Hematopoietic multipotent progenitor cell treated with erythropoietin and hydrocortisone succinate and interleukin-3 and kit ligand, for 8 days (in vitro differentiated cells): ENCODE measurements at regions not wholly inside any gene's neighbourhood (a gene's known extent, or its start where the extent isn't known, plus 50 kb on each side); places are given as distances from the start of the nearest gene placed in this dataset.
A peak's percentile ranks its signal among the peaks of the same experiment; 100 is the strongest.
"Not testable (repeated sequence)": the region's sequence is repeated elsewhere in the genome, so short reads cannot be mapped to it uniquely, and the experiment has no call there.

Experiments
- DNase-seq: peaks from one replicate; pipeline ENCODE4 v3.0.0-alpha.2; 2015

- DNase-seq = no peak
Observed at GRCh38 chr2:103396152-103396551, 634.3 kb downstream of the TMEM182 start.

- peak; percentile 3 for DNase-seq
Observed at GRCh38 chr2:103401621-103402020, 639.8 kb downstream of the TMEM182 start.

GRCh38 chr2:103402336-103402735 is 640.5 kb downstream of the TMEM182 start:
- no peak for DNase-seq

- no peak for DNase-seq
Observed at GRCh38 chr2:103402944-103403343, 641.1 kb downstream of the TMEM182 start.

GRCh38 chr2:103403388-103403787 is 641.6 kb downstream of the TMEM182 start:
- DNase-seq = not testable (repeated sequence)

- DNase-seq = no peak
Observed at GRCh38 chr2:103410221-103410620, 648.4 kb downstream of the TMEM182 start.

- DNase-seq = no peak
Observed at GRCh38 chr2:103419506-103419905, 657.7 kb downstream of the TMEM182 start.

GRCh38 chr2:103423100-103423499 is 661.3 kb downstream of the TMEM182 start:
- no peak for DNase-seq

- DNase-seq = no peak
Observed at GRCh38 chr2:103427567-103427966, 665.7 kb downstream of the TMEM182 start.

- DNase-seq = no peak
Observed at GRCh38 chr2:103430191-103430590, 668.4 kb downstream of the TMEM182 start.

- no peak for DNase-seq
Observed at GRCh38 chr2:103435010-103435409, 673.2 kb downstream of the TMEM182 start.

GRCh38 chr2:103437161-103437560 is 675.3 kb downstream of the TMEM182 start:
- no peak for DNase-seq

GRCh38 chr2:103445347-103445746 is 683.5 kb downstream of the TMEM182 start:
- DNase-seq = no peak

- DNase-seq = no peak
Observed at GRCh38 chr2:103448495-103448894, 686.7 kb downstream of the TMEM182 start.

- no peak for DNase-seq
Observed at GRCh38 chr2:103451283-103451682, 689.5 kb downstream of the TMEM182 start.

- no peak for DNase-seq
Observed at GRCh38 chr2:103459283-103459682, 697.5 kb downstream of the TMEM182 start.

GRCh38 chr2:103462101-103462500 is 700.3 kb downstream of the TMEM182 start:
- no peak for DNase-seq

- no peak for DNase-seq
Observed at GRCh38 chr2:103462712-103463111, 700.9 kb downstream of the TMEM182 start.

GRCh38 chr2:103464831-103465230 is 703.0 kb downstream of the TMEM182 start:
- no peak for DNase-seq

GRCh38 chr2:103469800-103470199 is 708.0 kb downstream of the TMEM182 start:
- DNase-seq = no peak

GRCh38 chr2:103484906-103485305 is 723.1 kb downstream of the TMEM182 start:
- no peak for DNase-seq

- DNase-seq = no peak
Observed at GRCh38 chr2:103496850-103497249, 735.0 kb downstream of the TMEM182 start.

GRCh38 chr2:103506812-103507211 is 745.0 kb downstream of the TMEM182 start:
- DNase-seq = no peak

- DNase-seq = no peak
Observed at GRCh38 chr2:103512442-103512841, 750.6 kb downstream of the TMEM182 start.

GRCh38 chr2:103520547-103520946 is 758.7 kb downstream of the TMEM182 start:
- DNase-seq = no peak

GRCh38 chr2:103525756-103526155 is 763.9 kb downstream of the TMEM182 start:
- DNase-seq = no peak
